ENCODE measurements at regions not wholly inside any gene's neighbourhood (a gene's known extent, or its start where the extent isn't known, plus 50 kb on each side); places are given as distances from the start of the nearest gene placed in this dataset.

DNA sequence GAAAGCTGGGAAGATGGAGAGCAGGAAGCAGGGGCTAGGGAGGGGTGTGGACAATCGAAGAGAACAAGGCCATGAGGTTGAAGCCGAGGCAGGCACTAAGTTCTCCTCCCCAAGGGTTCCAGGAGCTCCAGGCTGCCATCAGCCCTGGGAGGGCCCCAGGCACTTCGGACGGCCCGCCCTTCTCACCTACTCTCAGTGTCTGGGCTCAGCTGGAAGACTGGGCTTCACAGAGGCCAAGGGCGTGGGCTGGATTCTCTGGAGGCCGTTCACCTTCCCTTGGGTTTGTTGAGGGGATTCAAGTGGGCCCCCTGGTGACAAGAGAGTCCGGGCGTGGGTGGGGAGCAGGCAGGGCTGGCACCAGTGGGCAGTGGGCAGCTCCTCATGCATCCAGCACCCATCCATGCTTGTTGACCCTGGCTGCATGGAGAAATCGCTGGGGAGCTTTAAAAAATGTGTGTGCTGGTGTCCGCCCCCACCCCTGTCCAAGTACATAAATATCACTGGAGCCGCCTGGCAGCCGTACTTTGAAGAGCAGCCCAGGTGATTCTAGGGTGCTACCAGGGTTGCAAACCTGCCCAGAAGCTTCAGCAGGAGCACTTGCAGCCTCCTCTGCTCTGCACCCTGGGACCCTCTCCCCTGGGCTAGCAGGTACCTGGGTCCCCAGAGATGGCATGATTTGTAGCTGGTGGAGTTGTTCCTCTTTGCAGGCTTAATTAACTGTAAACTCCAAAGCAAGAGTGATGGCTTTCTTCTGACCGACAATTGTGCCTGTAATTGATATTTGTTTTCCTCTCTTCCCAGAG lies 74.3 kb downstream of the RTL6 start:
- no peak for DNase-seq (ENCODE audit: low read depth in 2 of 2)
- no peak overlapping the region for H3K4me3 ChIP-seq (replicated peaks in 1 of 2; ENCODE audit: low read depth in 2 of 2, low read length in 2 of 2)
- TF ChIP-seq, protein P1, sequence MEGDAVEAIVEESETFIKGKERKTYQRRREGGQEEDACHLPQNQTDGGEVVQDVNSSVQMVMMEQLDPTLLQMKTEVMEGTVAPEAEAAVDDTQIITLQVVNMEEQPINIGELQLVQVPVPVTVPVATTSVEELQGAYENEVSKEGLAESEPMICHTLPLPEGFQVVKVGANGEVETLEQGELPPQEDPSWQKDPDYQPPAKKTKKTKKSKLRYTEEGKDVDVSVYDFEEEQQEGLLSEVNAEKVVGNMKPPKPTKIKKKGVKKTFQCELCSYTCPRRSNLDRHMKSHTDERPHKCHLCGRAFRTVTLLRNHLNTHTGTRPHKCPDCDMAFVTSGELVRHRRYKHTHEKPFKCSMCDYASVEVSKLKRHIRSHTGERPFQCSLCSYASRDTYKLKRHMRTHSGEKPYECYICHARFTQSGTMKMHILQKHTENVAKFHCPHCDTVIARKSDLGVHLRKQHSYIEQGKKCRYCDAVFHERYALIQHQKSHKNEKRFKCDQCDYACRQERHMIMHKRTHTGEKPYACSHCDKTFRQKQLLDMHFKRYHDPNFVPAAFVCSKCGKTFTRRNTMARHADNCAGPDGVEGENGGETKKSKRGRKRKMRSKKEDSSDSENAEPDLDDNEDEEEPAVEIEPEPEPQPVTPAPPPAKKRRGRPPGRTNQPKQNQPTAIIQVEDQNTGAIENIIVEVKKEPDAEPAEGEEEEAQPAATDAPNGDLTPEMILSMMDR (IDR thresholded peaks at IDR 0.05; ENCODE audit: low read depth, low read length), result no peak

DNA sequence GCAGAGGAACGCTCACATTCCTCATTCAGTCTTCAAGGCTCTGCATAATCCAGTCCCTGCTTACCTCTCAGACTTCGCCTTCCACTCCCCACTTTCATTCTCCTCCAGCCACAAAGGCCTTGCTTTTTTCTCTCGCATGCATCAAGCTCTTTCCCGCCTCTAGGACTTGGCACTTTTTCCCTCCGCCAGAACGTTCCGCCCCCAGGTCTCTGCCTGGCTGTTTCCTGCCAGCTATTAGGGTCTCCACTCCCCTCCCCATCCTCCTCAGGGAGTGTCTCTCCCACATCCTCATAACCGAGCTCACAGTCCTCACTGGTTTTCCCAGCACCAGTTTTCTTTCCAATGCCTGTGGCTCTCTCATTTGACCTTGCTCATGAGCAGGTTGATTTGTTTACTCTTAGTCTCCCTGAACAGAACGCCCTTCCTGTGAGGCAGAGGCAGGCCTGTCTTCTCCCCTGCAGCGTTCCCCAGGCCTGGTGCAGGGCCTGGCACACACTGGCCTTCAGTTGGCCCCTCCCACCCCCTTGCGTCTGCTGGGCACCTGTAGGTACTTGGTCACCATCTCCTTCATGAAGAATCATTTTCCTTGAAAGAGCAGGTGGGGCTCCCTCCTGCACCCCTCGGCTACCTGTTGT lies 75.2 kb downstream of the RTL6 start:
- DNase-seq (ENCODE audit: low read depth in 2 of 2), result no peak
- no peak overlapping the region for H3K4me3 ChIP-seq (replicated peaks in 1 of 2; ENCODE audit: low read depth in 2 of 2, low read length in 2 of 2)
- TF ChIP-seq, protein P1 (IDR thresholded peaks at IDR 0.05; ENCODE audit: low read depth, low read length), result no peak

DNA sequence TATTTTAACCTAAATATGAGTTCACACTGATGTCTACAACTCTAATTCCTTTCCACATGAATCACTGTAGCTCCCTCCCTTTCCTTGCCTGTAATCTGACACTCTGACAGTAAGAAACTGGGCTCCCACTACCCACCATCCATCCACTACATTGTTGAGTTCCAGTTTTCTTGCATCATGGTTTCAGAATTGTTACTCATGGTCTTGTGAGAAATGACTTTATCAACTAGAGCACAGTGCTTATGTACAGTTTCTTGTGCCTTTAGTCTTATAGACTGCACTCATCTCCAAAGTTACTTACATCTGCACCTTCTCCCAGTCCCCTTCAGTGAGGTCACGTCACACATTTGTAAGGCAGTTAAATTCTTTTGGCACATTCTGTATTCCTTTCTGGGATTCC lies 78.6 kb downstream of the RTL6 start:
- DNase-seq (ENCODE audit: low read depth in 2 of 2), result peak in 1 of 2 donors; percentile 8
- no peak overlapping the region for H3K4me3 ChIP-seq (replicated peaks in 1 of 2; ENCODE audit: low read depth in 2 of 2, low read length in 2 of 2)
- TF ChIP-seq, protein P1 (IDR thresholded peaks at IDR 0.05; ENCODE audit: low read depth, low read length), result no peak

DNA sequence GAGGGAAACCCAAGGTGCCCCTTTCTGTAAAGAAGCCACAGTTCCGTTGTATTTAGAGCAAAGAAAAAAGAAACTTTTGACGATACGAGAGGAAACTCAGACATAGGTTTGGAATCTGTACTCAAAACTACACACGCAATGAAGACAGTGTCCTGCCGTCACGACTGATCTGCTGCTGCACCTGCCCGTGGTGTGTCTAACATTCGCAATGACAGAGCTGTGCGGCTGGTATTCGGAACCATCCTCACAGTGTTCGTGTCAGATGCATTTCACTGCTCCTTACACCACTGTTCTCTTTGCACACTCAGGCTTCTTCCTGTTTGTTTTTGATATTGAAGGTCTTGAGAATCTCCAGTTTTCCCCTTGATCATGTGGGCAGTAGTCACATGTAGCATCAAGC lies 84.8 kb downstream of the RTL6 start:
- H3K4me3 ChIP-seq (replicated peaks in 1 of 2; ENCODE audit: low read depth in 2 of 2, low read length in 2 of 2), result no peak overlapping the region
- TF ChIP-seq, protein P1 (IDR thresholded peaks at IDR 0.05; ENCODE audit: low read depth, low read length), result no peak
- DNase-seq (ENCODE audit: low read depth in 2 of 2), result no peak

DNA sequence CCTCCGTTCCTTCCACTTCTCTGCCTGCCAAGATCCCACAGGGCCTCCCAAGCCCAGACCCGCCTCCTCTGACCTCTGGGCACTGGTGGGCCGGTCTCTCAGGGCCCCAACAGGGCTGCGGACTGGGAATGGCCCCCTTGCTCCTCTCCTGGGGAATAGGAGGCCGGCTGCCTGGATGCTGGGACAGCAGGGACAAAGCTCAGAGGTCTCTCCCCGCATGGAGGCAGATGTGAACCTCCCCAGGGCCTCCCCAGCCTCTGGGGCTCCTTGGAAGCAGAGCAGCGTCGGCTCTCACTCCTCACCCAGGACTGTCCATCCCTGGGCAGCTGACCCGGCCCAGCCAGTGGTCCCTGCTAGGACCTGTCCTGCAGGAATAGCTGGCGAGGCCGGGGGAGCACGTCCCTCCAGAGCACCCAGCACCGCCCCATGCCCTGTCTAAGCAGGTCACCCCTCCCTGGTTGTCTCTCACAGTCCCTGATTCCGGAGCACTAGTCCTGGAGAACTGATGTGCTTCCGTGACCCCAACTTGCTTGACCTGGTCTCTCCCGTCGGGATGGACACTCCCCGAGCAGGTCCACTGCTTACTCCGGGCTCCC lies 85.8 kb downstream of the RTL6 start:
- no peak overlapping the region for H3K4me3 ChIP-seq (replicated peaks in 1 of 2; ENCODE audit: low read depth in 2 of 2, low read length in 2 of 2)
- TF ChIP-seq, protein P1 (IDR thresholded peaks at IDR 0.05; ENCODE audit: low read depth, low read length), result no peak
- no peak for DNase-seq (ENCODE audit: low read depth in 2 of 2)

DNA sequence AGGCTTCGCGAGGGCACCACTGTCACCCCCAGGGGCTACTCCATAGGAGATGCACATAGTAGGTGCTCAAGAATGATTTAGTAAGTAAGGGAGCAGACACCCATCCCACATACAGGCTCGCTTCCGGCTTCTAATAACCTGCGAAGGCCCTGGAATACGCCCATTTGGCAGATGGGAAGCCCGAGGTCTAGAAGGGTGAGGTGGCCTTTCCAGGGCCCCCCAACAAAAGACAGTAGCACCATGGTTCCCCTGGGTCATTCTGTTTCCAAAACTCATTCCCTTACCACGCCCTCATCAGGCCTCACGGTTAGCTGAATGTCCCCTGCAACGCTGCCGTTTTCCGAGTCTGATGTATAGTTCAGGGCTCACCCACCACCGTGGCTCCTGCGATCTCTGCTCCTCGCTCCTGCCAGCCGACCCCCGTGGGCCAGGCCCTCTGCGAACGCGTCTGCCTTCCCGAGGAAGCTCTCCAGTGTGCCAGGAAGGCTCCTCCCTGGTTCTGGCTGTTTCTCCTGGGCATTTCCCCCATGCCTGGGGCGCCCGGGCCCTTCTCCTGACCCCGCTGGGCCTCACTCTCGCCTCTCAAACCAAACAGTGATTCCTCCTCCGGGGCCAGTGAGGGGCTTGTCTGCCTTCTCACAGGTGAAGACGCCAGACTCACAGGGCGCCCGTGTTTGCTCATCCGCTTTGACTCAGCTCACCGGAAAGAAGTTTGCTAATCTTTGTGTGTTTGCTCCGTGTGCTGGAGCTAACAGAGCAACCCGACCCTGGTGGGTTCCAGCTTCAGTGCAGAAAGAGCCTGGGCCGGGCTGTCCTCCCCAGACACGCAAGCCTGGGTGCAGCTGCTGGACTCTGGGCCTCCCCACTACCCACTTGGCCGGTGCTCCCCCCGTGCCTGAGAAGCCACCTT lies 86.6 kb downstream of the RTL6 start:
- no peak overlapping the region for H3K4me3 ChIP-seq (replicated peaks in 1 of 2; ENCODE audit: low read depth in 2 of 2, low read length in 2 of 2)
- peak in 1 of 2 donors; percentile 4 for DNase-seq (ENCODE audit: low read depth in 2 of 2)
- TF ChIP-seq, protein P1 (IDR thresholded peaks at IDR 0.05; ENCODE audit: low read depth, low read length), result no peak

All from cardiac fibroblast (primary cell).